BLaER1 (cell line): ENCODE measurements at regions not wholly inside any gene's neighbourhood (a gene's known extent, or its start where the extent isn't known, plus 50 kb on each side); places are given as distances from the start of the nearest gene placed in this dataset.

Source experiments
- H3K27ac ChIP-seq: shearing (Covaris generic); formaldehyde crosslinking; 2 replicates; pipeline ENCODE4 v1.8.1; 2022
- H3K27me3 ChIP-seq: shearing (Covaris generic); formaldehyde crosslinking; 2 replicates; pipeline ENCODE4 v1.8.1; 2022
- H3K36me3 ChIP-seq: shearing (Covaris generic); formaldehyde crosslinking; 2 replicates; pipeline ENCODE4 v1.8.1; 2022
- H3K4me1 ChIP-seq: shearing (Covaris generic); formaldehyde crosslinking; 2 replicates; pipeline ENCODE4 v1.8.1; 2022
- H3K4me2 ChIP-seq: shearing (Covaris generic); formaldehyde crosslinking; 2 replicates; pipeline ENCODE4 v1.8.1; 2022
- H3K4me3 ChIP-seq: shearing (Covaris generic); formaldehyde crosslinking; 2 replicates; pipeline ENCODE4 v1.8.1; 2022
- H3K9ac ChIP-seq: shearing (Covaris generic); formaldehyde crosslinking; 2 replicates; pipeline ENCODE4 v1.8.1; 2022
- H3K9me3 ChIP-seq: shearing (Covaris generic); formaldehyde crosslinking; 2 replicates; pipeline ENCODE4 v1.8.1; 2022
- H4K20me1 ChIP-seq: shearing (Covaris generic); formaldehyde crosslinking; 2 replicates; pipeline ENCODE4 v1.8.1; 2022
- Cebpa-rat ChIP-seq: shearing (Covaris generic); IDR thresholded peaks from 2 replicates; pipeline ENCODE4 v1.8.1; 2022

DNA sequence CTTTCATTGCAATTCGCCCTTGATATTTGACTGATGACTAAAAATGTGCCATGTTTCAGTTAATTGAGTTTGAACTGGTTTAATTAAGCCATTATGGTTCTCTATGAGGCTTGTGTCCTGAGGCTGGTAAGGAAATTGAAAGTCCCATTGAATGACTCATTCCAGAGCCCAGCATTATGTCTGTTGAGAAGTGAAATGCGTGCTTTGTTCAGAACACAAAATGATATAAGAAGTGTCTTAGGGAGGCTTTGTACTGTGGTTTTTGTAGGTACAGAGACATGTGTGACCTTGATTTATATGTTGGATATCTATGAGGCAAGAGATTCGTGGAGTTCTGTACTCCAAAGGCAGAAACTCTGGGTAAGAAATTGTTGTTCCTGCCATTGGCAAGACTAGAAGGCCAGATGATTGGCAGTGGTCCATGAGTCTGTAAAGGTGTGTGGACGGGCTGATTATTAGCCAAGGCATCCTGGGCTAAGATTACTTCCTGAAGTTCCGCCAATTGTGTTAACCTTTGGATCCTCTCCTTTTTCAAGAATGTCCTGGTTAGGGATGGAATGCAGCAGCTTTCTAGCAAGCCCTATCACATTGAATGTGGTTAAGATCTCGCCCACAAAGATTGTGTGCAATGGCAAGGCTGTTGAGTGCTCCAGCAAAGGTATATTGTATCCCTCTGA, 103.7 kb downstream of the NPIPB5 start:
- H3K9ac ChIP-seq = no peak overlapping the region
- no peak for TF ChIP-seq Cebpa-rat
- H3K4me2 ChIP-seq = no peak overlapping the region

DNA sequence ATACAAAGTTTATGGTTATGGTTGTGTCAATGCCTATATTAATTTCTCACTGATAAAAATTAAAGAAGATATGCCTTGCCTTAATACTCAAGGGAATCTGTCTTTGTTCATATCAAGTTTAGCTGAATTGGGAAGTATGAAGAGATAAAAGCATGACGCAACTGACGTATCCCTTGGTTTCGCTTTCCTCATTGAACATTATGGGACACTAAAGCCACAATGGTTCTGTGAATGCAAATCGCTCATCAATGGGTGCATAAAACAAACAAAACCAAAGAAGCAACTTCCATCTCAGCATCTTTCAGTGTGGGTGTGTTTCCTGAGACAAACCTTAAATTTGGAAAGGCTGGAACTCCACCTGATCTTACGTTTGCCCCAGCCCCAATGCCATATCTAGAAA, 108.2 kb downstream of the NPIPB5 start:
- no peak overlapping the region for H3K4me3 ChIP-seq
- no peaks in the 10 kb centered on the region for H3K36me3 ChIP-seq
- no peaks in the 10 kb centered on the region for H3K27me3 ChIP-seq
- H3K9me3 ChIP-seq = peaks cover 12% of the 10 kb centered on the region
- no peak overlapping the region for H3K27ac ChIP-seq
- no peak overlapping the region for H3K9ac ChIP-seq
- no peaks in the 10 kb centered on the region for H3K4me1 ChIP-seq
- no peaks in the 10 kb centered on the region for H4K20me1 ChIP-seq
- no peak overlapping the region for H3K4me2 ChIP-seq
- TF ChIP-seq Cebpa-rat = no peak; the same call in 1 of the 2 replicates

More for the DNA sequence above, 103.7 kb downstream of the NPIPB5 start:
- Histone ChIP-seq H3K9me3 (peaks cover 16% of the 10 kb centered on the region), H3K27me3 (no peaks in the 10 kb centered on the region), H3K4me1 (no peaks in the 10 kb centered on the region), H4K20me1 (no peaks in the 10 kb centered on the region), H3K36me3 (no peaks in the 10 kb centered on the region), H3K27ac (no peak overlapping the region), H3K4me3 (no peak overlapping the region)

- Histone ChIP-seq H3K27me3 (no peaks in the 10 kb centered on the region), H4K20me1 (no peaks in the 10 kb centered on the region), H3K9me3 (no peaks in the 10 kb centered on the region), H3K36me3 (no peaks in the 10 kb centered on the region), H3K4me1 (no peaks in the 10 kb centered on the region), H3K4me2 (no peak overlapping the region), H3K4me3 (no peak overlapping the region), H3K9ac (no peak overlapping the region), H3K27ac (no peak overlapping the region)
- no peak for TF ChIP-seq Cebpa-rat
Measured at GRCh38 chr16:22621586-22622155, 111.0 kb downstream of the NPIPB5 start.

DNA sequence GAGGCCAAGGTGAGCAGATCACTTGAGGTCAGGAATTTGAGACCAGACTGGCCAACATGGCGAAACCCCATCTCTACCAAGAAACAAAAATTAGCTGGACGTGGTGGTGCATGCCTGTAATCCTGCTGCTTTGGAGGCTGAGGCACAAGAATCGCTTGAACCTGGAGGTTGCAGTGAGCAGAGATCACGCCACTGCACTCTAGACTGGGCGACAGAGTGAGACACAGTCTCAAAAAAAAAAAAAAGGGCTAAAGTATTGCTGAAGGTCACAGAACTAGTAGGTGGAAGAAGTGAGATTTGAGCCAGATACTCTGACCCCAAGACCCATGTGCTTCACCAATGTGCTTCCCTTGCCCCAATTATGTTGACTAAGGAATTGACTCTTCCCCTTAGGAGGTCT, 112.0 kb downstream of the NPIPB5 start:
- no peaks in the 10 kb centered on the region for H3K27me3 ChIP-seq

GRCh38 chr16:22623351-22623781, 112.7 kb downstream of the NPIPB5 start:
- Histone ChIP-seq H3K4me2 (no peak overlapping the region), H3K27me3 (no peaks in the 10 kb centered on the region), H3K4me1 (no peaks in the 10 kb centered on the region), H3K4me3 (no peak overlapping the region), H4K20me1 (no peaks in the 10 kb centered on the region), H3K27ac (no peak overlapping the region), H3K9me3 (no peaks in the 10 kb centered on the region), H3K36me3 (no peaks in the 10 kb centered on the region), H3K9ac (no peak overlapping the region)
- TF ChIP-seq Cebpa-rat = no peak

More for the DNA sequence above, 112.0 kb downstream of the NPIPB5 start:
- no peak overlapping the region for H3K4me2 ChIP-seq
- H4K20me1 ChIP-seq = no peaks in the 10 kb centered on the region
- TF ChIP-seq Cebpa-rat = no peak
- H3K4me3 ChIP-seq = no peak overlapping the region
- H3K9ac ChIP-seq = no peak overlapping the region
- no peak overlapping the region for H3K27ac ChIP-seq
- no peaks in the 10 kb centered on the region for H3K36me3 ChIP-seq
- no peaks in the 10 kb centered on the region for H3K9me3 ChIP-seq
- no peaks in the 10 kb centered on the region for H3K4me1 ChIP-seq

- H3K36me3 ChIP-seq = no peaks in the 10 kb centered on the region
- no peak overlapping the region for H3K9ac ChIP-seq
- no peaks in the 10 kb centered on the region for H3K9me3 ChIP-seq
- no peak for TF ChIP-seq Cebpa-rat
- H3K4me1 ChIP-seq = no peaks in the 10 kb centered on the region
- H3K4me3 ChIP-seq = no peak overlapping the region
- H4K20me1 ChIP-seq = no peaks in the 10 kb centered on the region
- H3K4me2 ChIP-seq = no peak overlapping the region
- no peaks in the 10 kb centered on the region for H3K27me3 ChIP-seq
- H3K27ac ChIP-seq = no peak overlapping the region
Measured at GRCh38 chr16:22624038-22624799, 113.5 kb downstream of the NPIPB5 start.

- Histone ChIP-seq H3K27ac (no peak overlapping the region), H4K20me1 (no peaks in the 10 kb centered on the region), H3K4me1 (no peaks in the 10 kb centered on the region)
Measured at GRCh38 chr16:22624800-22625533, 114.3 kb downstream of the NPIPB5 start.

DNA sequence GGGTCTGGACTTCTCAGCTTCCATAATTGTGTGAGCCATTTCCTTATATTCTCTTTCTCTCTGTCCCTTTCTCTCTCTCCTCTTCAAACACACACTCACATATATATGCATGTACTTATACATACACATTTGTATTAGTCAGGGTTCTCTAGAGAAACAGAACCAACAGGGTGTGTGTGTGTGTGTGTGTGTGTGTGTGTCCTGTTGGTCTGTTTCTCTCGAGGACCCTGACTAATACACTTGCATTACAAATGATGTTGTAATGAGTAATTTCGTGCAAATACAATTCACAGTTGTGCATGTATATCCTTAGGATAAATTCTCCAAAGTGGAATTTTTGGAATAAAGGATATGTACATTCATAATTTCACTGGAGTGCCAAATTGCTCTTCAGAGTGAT, 115.3 kb downstream of the NPIPB5 start:
- no peak for TF ChIP-seq Cebpa-rat
- no peak overlapping the region for H3K9ac ChIP-seq
- H3K4me1 ChIP-seq = no peaks in the 10 kb centered on the region
- H3K4me2 ChIP-seq = no peak overlapping the region
- no peaks in the 10 kb centered on the region for H3K27me3 ChIP-seq
- H3K27ac ChIP-seq = no peak overlapping the region
- no peaks in the 10 kb centered on the region for H3K9me3 ChIP-seq
- no peaks in the 10 kb centered on the region for H4K20me1 ChIP-seq
- H3K4me3 ChIP-seq = no peak overlapping the region
- no peaks in the 10 kb centered on the region for H3K36me3 ChIP-seq

More at GRCh38 chr16:22624800-22625533, 114.3 kb downstream of the NPIPB5 start:
- TF ChIP-seq Cebpa-rat = no peak
- Histone ChIP-seq H3K9me3 (no peaks in the 10 kb centered on the region), H3K27me3 (no peaks in the 10 kb centered on the region), H3K36me3 (no peaks in the 10 kb centered on the region), H3K4me2 (no peak overlapping the region), H3K9ac (no peak overlapping the region), H3K4me3 (no peak overlapping the region)

- H3K36me3 ChIP-seq = no peaks in the 10 kb centered on the region
- H3K27me3 ChIP-seq = no peaks in the 10 kb centered on the region
- no peak overlapping the region for H3K27ac ChIP-seq
- H3K4me3 ChIP-seq = no peak overlapping the region
- H4K20me1 ChIP-seq = no peaks in the 10 kb centered on the region
- no peaks in the 10 kb centered on the region for H3K4me1 ChIP-seq
- no peak for TF ChIP-seq Cebpa-rat
- H3K4me2 ChIP-seq = no peak overlapping the region
- H3K9me3 ChIP-seq = no peaks in the 10 kb centered on the region
- H3K9ac ChIP-seq = no peak overlapping the region
Measured at GRCh38 chr16:22627043-22627442, 116.4 kb downstream of the NPIPB5 start.
